SK-N-SH treated with all-trans-retinoic acid at 6 μM for 48 hours (cell line): ENCODE measurements at regions not wholly inside any gene's neighbourhood (a gene's known extent, or its start where the extent isn't known, plus 50 kb on each side); places are given as distances from the start of the nearest gene placed in this dataset.

Experiments used
- ATAC-seq: fragments of 200-7000 bp; cut with Tn5 transposase; 3 replicates; pipeline ENCODE4 v1.9.1; 2020; ENCODE audit warnings: mild to moderate bottlenecking, moderate library complexity
- BACH2 ChIP-seq: fragments of 250-450 bp; sonication (Bioruptor Pico); IDR thresholded peaks from 2 replicates; pipeline ENCODE4 v1.9.0; 2021; ENCODE audit warnings: mild to moderate bottlenecking, borderline replicate concordance
- CSDC2 ChIP-seq: fragments of 250-450 bp; sonication (Bioruptor Pico); IDR thresholded peaks from 2 replicates; pipeline ENCODE4 v1.5.0; 2020; ENCODE audit warnings: mild to moderate bottlenecking, moderate library complexity
- ESRRG ChIP-seq: fragments of 250-450 bp; sonication (Bioruptor Pico); IDR thresholded peaks from 2 replicates; pipeline ENCODE4 v1.6.1; 2021; ENCODE audit warnings: mild to moderate bottlenecking
- GLIS3 ChIP-seq: fragments of 250-450 bp; sonication (Bioruptor Pico); IDR thresholded peaks from 2 replicates; pipeline ENCODE4 v1.5.0; 2020; ENCODE audit warnings: mild to moderate bottlenecking, moderate library complexity
- ISL1 ChIP-seq: fragments of 250-450 bp; sonication (Bioruptor Pico); IDR thresholded peaks from 2 replicates; pipeline ENCODE4 v2.1.2; 2022; ENCODE audit warnings: mild to moderate bottlenecking, moderate library complexity
- OSR1 ChIP-seq: fragments of 250-450 bp; sonication (Bioruptor Pico); IDR thresholded peaks from 2 replicates; pipeline ENCODE4 v1.8.0; 2022; ENCODE audit warnings: moderate library complexity, mild to moderate bottlenecking, inconsistent platforms
- POU6F1 ChIP-seq: fragments of 250-450 bp; sonication (Bioruptor Pico); IDR thresholded peaks from 2 replicates; pipeline ENCODE4 v1.8.0; 2021; ENCODE audit warnings: low read depth, mild to moderate bottlenecking, moderate library complexity, borderline replicate concordance
- PPARA ChIP-seq: fragments of 250-450 bp; sonication (Bioruptor Pico); IDR thresholded peaks from 2 replicates; pipeline ENCODE4 v1.5.0; 2020; ENCODE audit warnings: mild to moderate bottlenecking, borderline replicate concordance
- RARB ChIP-seq: fragments of 250-450 bp; sonication (Bioruptor Pico); IDR thresholded peaks from 2 replicates; pipeline ENCODE4 v1.8.0; 2021; ENCODE audit warnings: mild to moderate bottlenecking, moderate library complexity
- SNAI2 ChIP-seq: fragments of 250-450 bp; sonication (Bioruptor Pico); IDR thresholded peaks from 2 replicates; pipeline ENCODE4 v1.5.0; 2020; ENCODE audit warnings: mild to moderate bottlenecking, moderate library complexity
- TCF4 ChIP-seq: fragments of 250-450 bp; sonication (Bioruptor Pico); IDR thresholded peaks from 2 replicates; pipeline ENCODE4 v1.8.0; 2021; ENCODE audit warnings: mild to moderate bottlenecking, moderate library complexity, borderline replicate concordance
- TOX ChIP-seq: fragments of 250-450 bp; sonication (Bioruptor Pico); IDR thresholded peaks from 2 replicates; pipeline ENCODE4 v1.8.0; 2021; ENCODE audit warnings: mild to moderate bottlenecking, moderate library complexity, borderline replicate concordance
- ZFP3 ChIP-seq: fragments of 250-450 bp; sonication (Bioruptor Pico); IDR thresholded peaks from 2 replicates; pipeline ENCODE4 v1.5.0; 2020; ENCODE audit warnings: mild to moderate bottlenecking, moderate library complexity
- ZFP30 ChIP-seq: fragments of 450-650 bp; formaldehyde crosslinking; IDR thresholded peaks from 2 replicates; pipeline ENCODE4 v1.5.0; 2022; ENCODE audit warnings: mild to moderate bottlenecking, moderate library complexity
- ZNF565 ChIP-seq: fragments of 450-650 bp; formaldehyde crosslinking; conservative IDR thresholded peaks from 2 replicates; pipeline ENCODE4 v1.5.0; 2020; ENCODE audit warnings: low read depth, mild to moderate bottlenecking, moderate library complexity
- ZNF70 ChIP-seq: fragments of 450-650 bp; formaldehyde crosslinking; IDR thresholded peaks from 2 replicates; pipeline ENCODE4 v1.5.0; 2020; ENCODE audit warnings: mild to moderate bottlenecking, moderate library complexity
- ZNF8 ChIP-seq: fragments of 450-650 bp; formaldehyde crosslinking; IDR thresholded peaks from 2 replicates; pipeline ENCODE4 v1.5.0; 2020; ENCODE audit warnings: mild to moderate bottlenecking, moderate library complexity
- TF ChIP-seq, protein P1 (sequence below): fragments of 250-450 bp; sonication (Bioruptor Pico); IDR thresholded peaks from 2 replicates; pipeline ENCODE4 v1.5.1; 2020; ENCODE audit warnings: low read depth, mild to moderate bottlenecking, moderate library complexity
- TF ChIP-seq, protein P2 (sequence below): fragments of 250-450 bp; sonication (Bioruptor Pico); IDR thresholded peaks from 2 replicates; pipeline ENCODE4 v1.8.0; 2020; ENCODE audit warnings: mild to moderate bottlenecking, moderate library complexity, borderline replicate concordance
- TF ChIP-seq, protein P3 (sequence below): fragments of 250-450 bp; sonication (Bioruptor Pico); IDR thresholded peaks from 2 replicates; pipeline ENCODE4 v1.5.1; 2021; ENCODE audit warnings: mild to moderate bottlenecking, moderate library complexity
- TF ChIP-seq, protein P4 (sequence below): fragments of 250-450 bp; sonication (Bioruptor Pico); IDR thresholded peaks from 2 replicates; pipeline ENCODE4 v1.5.0; 2020; ENCODE audit warnings: mild to moderate bottlenecking, moderate library complexity

DNA sequence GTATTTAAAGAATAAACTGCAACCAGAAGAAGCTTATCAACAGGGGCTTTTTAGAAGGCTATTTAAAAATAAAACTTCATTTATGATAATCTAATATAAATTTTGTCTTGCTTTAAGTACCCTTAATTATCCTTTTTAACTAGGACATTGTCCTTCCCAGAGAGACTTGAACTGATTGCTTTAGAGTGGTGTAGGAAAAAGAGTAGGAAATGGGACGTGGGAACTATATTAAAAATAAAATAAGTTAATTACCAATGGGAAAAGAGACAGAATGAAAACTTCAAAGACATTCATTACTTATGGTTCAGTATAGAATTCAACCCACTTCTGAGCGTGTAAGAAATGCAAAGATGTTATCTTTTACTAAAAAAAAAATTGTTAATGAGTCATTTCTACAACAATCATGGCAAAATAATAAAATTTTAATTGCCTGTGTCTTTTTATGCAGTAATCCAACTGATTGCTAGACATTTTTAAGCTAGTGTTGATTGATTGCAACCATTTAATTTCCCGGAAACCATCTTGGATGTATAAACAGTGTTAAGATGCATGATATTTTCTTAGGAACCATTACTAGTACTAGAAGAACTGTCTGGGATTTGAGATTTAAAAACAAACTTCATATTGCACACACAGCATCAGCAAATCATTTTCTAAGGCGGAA is 298.8 kb upstream of the UMPS start:
- TF ChIP-seq BACH2, result no peak
- no peak for TF ChIP-seq ESRRG (CRISPR knock-in tag)
- no peak for TF ChIP-seq ZNF8
- no peak for TF ChIP-seq TOX (CRISPR knock-in tag)
- no peak for TF ChIP-seq SNAI2 (CRISPR knock-in tag)
- TF ChIP-seq CSDC2 (CRISPR knock-in tag), result no peak
- no peak for TF ChIP-seq POU6F1 (CRISPR knock-in tag)
- TF ChIP-seq RARB (CRISPR knock-in tag), result no peak
- no peak for TF ChIP-seq PPARA (CRISPR knock-in tag)
- no peak for TF ChIP-seq GLIS3
- TF ChIP-seq ZFP3 (CRISPR knock-in tag), result no peak
- no peak for TF ChIP-seq ZNF70
- no peak for ATAC-seq

DNA sequence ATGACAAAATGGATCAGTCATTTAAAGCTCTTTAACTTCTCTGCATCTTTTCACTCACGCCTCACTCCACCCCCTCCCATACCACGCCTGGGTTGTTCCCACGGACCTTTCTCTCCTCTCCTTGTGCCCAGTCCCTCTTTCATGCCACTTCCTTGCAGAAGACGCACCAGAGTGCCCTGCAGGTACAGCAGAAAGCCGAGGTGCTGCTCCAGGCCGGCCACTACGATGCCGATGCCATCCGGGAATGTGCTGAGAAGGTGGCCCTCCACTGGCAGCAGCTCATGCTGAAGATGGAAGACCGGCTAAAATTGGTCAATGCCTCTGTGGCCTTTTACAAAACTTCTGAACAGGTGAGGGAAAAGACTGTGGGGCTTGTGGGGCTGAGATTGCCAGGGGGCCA is 296.1 kb upstream of the UMPS start:
- TF ChIP-seq, protein P1, sequence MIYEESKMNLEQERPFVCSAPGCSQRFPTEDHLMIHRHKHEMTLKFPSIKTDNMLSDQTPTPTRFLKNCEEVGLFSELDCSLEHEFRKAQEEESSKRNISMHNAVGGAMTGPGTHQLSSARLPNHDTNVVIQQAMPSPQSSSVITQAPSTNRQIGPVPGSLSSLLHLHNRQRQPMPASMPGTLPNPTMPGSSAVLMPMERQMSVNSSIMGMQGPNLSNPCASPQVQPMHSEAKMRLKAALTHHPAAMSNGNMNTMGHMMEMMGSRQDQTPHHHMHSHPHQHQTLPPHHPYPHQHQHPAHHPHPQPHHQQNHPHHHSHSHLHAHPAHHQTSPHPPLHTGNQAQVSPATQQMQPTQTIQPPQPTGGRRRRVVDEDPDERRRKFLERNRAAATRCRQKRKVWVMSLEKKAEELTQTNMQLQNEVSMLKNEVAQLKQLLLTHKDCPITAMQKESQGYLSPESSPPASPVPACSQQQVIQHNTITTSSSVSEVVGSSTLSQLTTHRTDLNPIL (CRISPR knock-in tag), result no peak
- TF ChIP-seq, protein P2, sequence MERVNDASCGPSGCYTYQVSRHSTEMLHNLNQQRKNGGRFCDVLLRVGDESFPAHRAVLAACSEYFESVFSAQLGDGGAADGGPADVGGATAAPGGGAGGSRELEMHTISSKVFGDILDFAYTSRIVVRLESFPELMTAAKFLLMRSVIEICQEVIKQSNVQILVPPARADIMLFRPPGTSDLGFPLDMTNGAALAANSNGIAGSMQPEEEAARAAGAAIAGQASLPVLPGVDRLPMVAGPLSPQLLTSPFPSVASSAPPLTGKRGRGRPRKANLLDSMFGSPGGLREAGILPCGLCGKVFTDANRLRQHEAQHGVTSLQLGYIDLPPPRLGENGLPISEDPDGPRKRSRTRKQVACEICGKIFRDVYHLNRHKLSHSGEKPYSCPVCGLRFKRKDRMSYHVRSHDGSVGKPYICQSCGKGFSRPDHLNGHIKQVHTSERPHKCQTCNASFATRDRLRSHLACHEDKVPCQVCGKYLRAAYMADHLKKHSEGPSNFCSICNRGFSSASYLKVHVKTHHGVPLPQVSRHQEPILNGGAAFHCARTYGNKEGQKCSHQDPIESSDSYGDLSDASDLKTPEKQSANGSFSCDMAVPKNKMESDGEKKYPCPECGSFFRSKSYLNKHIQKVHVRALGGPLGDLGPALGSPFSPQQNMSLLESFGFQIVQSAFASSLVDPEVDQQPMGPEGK (CRISPR knock-in tag), result no peak
- no peak for TF ChIP-seq OSR1 (CRISPR knock-in tag)
- TF ChIP-seq CSDC2 (CRISPR knock-in tag), result no peak
- no peak for TF ChIP-seq BACH2
- TF ChIP-seq, protein P3, sequence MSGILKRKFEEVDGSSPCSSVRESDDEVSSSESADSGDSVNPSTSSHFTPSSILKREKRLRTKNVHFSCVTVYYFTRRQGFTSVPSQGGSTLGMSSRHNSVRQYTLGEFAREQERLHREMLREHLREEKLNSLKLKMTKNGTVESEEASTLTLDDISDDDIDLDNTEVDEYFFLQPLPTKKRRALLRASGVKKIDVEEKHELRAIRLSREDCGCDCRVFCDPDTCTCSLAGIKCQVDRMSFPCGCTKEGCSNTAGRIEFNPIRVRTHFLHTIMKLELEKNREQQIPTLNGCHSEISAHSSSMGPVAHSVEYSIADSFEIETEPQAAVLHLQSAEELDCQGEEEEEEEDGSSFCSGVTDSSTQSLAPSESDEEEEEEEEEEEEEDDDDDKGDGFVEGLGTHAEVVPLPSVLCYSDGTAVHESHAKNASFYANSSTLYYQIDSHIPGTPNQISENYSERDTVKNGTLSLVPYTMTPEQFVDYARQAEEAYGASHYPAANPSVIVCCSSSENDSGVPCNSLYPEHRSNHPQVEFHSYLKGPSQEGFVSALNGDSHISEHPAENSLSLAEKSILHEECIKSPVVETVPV, result no peak
- no peak for TF ChIP-seq ZFP30
- no peak for TF ChIP-seq TCF4 (CRISPR knock-in tag)
- TF ChIP-seq POU6F1 (CRISPR knock-in tag), result no peak
- TF ChIP-seq TOX (CRISPR knock-in tag), result no peak
- no peak for TF ChIP-seq ISL1 (CRISPR knock-in tag)
- TF ChIP-seq ZNF565 (CRISPR knock-in tag), result no peak
- no peak for ATAC-seq

GRCh38 chr3:124435467-124435866 is 294.8 kb upstream of the UMPS start:
- no peak for TF ChIP-seq ISL1 (CRISPR knock-in tag)
- TF ChIP-seq OSR1 (CRISPR knock-in tag), result no peak
- TF ChIP-seq, all 23 proteins: peak for 0
- no peak for ATAC-seq

GRCh38 chr3:124438813-124439212 is 291.4 kb upstream of the UMPS start:
- no peak for TF ChIP-seq OSR1 (CRISPR knock-in tag)
- TF ChIP-seq ZNF565 (CRISPR knock-in tag), result no peak
- no peak for TF ChIP-seq TOX (CRISPR knock-in tag)
- no peak for TF ChIP-seq ISL1 (CRISPR knock-in tag)
- TF ChIP-seq ZNF8, result no peak
- TF ChIP-seq, protein P4, sequence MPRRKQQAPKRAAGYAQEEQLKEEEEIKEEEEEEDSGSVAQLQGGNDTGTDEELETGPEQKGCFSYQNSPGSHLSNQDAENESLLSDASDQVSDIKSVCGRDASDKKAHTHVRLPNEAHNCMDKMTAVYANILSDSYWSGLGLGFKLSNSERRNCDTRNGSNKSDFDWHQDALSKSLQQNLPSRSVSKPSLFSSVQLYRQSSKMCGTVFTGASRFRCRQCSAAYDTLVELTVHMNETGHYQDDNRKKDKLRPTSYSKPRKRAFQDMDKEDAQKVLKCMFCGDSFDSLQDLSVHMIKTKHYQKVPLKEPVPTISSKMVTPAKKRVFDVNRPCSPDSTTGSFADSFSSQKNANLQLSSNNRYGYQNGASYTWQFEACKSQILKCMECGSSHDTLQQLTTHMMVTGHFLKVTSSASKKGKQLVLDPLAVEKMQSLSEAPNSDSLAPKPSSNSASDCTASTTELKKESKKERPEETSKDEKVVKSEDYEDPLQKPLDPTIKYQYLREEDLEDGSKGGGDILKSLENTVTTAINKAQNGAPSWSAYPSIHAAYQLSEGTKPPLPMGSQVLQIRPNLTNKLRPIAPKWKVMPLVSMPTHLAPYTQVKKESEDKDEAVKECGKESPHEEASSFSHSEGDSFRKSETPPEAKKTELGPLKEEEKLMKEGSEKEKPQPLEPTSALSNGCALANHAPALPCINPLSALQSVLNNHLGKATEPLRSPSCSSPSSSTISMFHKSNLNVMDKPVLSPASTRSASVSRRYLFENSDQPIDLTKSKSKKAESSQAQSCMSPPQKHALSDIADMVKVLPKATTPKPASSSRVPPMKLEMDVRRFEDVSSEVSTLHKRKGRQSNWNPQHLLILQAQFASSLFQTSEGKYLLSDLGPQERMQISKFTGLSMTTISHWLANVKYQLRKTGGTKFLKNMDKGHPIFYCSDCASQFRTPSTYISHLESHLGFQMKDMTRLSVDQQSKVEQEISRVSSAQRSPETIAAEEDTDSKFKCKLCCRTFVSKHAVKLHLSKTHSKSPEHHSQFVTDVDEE (CRISPR knock-in tag), result no peak
- no peak for ATAC-seq
